GM12801 (cell line): ENCODE measurements at regions not wholly inside any gene's neighbourhood (a gene's known extent, or its start where the extent isn't known, plus 50 kb on each side); places are given as distances from the start of the nearest gene placed in this dataset.

Source experiments
- TF ChIP-seq, protein P1 (sequence below): IDR thresholded peaks from one replicate; pipeline ENCODE4 v1.5.1; 2011; ENCODE audit warnings: control low read depth; ENCODE audit not compliant: insufficient read length; ENCODE audit errors: extremely low read depth

DNA sequence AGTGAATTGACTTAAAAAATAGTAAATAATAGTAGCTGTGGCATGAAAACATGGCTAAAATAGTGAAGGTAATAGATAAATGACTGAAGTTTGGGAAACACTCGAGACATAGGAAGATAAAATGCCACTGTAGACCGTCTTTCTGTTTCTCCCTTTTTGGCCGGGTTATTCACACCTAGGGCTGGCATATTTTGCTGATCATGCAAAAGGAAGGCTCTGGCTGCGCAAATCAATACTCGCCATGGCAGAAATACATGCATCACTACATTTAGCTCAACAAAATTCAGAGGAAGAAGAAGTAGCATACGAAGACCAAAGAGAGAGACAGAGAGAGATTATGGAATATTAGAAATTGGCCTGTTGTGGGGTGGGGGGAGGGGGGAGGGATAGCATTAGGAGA lies 242.2 kb upstream of the KBTBD8 start:
- TF ChIP-seq, protein P1, sequence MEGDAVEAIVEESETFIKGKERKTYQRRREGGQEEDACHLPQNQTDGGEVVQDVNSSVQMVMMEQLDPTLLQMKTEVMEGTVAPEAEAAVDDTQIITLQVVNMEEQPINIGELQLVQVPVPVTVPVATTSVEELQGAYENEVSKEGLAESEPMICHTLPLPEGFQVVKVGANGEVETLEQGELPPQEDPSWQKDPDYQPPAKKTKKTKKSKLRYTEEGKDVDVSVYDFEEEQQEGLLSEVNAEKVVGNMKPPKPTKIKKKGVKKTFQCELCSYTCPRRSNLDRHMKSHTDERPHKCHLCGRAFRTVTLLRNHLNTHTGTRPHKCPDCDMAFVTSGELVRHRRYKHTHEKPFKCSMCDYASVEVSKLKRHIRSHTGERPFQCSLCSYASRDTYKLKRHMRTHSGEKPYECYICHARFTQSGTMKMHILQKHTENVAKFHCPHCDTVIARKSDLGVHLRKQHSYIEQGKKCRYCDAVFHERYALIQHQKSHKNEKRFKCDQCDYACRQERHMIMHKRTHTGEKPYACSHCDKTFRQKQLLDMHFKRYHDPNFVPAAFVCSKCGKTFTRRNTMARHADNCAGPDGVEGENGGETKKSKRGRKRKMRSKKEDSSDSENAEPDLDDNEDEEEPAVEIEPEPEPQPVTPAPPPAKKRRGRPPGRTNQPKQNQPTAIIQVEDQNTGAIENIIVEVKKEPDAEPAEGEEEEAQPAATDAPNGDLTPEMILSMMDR, result no peak

DNA sequence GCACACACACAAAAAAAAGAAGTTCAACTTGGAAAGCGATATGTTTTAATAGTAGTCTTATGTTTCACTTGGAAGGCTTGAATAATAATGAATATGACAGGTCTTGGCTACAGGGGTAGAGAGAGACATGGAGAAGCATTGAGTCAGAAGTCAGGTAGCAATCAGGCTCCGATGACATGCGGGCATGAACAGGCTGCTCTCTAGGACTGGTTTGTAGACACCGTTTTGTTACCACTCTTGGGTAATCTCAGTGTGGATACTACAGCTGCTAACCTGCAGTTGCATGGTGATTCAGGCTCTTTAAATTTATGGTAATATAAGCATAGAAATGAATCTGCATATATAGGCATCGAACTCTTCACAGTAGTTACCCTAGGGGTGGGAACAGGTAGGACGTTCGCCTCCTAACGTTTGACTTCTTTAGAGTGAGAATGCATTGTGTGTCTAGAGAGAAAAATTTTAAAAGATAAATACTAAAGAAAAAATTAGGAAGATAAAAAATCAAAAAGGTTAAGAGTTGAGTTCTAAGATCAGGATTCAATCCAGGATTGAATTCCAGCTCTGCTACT lies 241.6 kb upstream of the KBTBD8 start:
- TF ChIP-seq, protein P1, result no peak

DNA sequence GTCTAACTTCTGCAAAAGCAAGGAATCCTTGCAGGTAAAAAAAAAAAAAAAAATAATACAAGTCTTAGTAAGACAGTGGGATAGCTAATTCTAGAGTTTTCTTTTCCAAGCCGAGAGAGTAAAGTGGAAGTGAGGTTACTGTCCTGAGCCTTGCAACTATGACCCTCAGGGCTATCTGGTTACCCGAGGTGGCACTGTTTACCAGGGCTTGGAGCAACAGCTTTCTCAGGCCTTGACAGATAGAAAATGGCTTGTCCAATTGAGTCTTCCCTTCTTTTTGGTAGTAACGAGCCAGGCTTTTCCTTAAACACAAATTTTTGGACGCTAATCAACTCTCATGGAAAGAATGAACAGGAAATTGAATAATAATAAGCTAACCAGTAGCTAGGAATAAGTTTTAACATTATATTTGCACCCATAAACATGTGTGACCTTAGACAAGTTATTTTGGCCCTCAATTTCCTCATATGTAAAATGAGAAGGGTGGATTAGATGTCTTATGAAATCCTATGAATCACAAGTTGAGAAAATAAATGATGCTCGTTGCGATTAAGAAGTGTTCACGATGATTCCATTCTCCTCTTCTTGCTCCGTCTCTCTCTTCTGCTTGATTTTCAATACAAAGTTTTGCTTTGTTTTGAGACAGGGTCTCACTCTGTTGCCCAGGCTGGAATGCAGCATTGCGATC lies 236.9 kb upstream of the KBTBD8 start:
- TF ChIP-seq, protein P1, result no peak

DNA sequence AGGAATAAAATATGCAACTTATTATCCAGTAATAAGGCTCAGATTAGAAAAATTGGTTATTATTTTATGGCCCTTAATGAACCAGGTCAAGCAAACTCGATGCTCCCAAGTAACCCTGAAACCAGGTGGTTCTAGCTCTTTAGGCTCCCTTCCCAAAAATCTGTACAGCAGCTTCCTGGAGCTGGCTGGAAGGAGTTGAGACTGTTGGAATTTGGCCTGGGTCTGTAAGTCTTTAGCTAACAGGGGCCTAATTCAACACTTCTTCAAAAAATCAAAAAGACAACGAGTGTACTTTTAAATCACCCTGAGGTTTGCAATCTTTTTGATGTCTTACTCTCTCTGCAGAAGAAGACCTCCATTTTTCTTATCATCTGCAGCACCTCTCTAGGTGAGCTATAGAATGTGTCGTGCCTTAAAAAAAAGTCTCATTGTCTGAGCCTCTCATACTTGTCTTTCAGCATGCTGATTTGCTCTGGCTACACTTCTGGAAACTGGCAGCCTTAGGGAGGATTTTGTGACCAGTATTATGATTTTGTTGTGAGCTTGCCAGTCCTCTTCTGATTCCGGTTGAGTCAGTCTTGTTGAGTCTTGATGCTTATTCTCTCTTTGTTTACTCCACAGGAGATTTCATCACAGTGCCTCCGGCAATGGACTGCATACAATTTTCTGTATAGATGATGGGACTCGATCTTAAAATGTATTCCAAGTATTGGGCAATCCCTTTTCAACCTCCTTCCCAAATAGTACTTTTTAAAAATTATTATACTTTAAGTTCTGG lies 235.0 kb upstream of the KBTBD8 start:
- TF ChIP-seq, protein P1, result no peak

GRCh38 chr3:66778107-66778506 lies 220.0 kb upstream of the KBTBD8 start:
- TF ChIP-seq, protein P1, result no peak

- TF ChIP-seq, protein P1, result no peak
Measured at GRCh38 chr3:66778777-66779176, 219.3 kb upstream of the KBTBD8 start.

- TF ChIP-seq, protein P1, result no peak
Measured at GRCh38 chr3:66785191-66785909, 212.8 kb upstream of the KBTBD8 start.
